Astrocyte of the spinal cord (primary cell): ENCODE measurements at regions not wholly inside any gene's neighbourhood (a gene's known extent, or its start where the extent isn't known, plus 50 kb on each side); places are given as distances from the start of the nearest gene placed in this dataset.

ENCODE experiments used
- DNase-seq: peaks from one replicate; pipeline ENCODE4 v3.0.0; 2011; ENCODE audit warnings: low read depth, low spot score
- H3K4me3 ChIP-seq: 2 replicates; pipeline ENCODE4 v1.5.1; 2011; ENCODE audit warnings: low read depth, mild to moderate bottlenecking, low read length, moderate library complexity
- in situ Hi-C: cut with HindIII; loops from 2 replicates; pipeline ENCODE4 v1.10.0; 2017; ENCODE audit warnings: low sequenced_read_pairs
- TF ChIP-seq, protein P1 (sequence below): IDR thresholded peaks from 2 replicates; pipeline ENCODE4 v1.5.1; 2012; ENCODE audit warnings: low read depth, mild to moderate bottlenecking, low read length, inconsistent platforms

DNA sequence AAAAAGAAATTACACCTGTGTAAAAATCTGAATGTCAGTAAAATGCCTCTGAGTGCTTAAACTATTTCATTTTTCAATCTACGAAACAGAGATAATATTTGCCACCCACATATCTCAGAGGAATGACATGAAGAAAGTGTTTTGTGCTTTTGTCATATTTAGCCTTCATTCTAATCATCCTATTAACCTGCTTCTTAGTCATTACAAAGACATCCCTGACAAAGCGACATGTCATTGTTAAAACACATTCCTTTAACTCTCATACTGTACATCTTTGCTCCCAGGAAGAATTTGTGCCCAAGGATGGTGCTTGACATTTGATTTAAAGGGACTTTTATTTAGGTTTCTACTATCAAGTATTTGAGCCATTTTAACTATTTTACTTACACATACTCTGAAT, 275.9 kb downstream of the DMRTA1 start:
- no peak for DNase-seq
- TF ChIP-seq, protein P1, sequence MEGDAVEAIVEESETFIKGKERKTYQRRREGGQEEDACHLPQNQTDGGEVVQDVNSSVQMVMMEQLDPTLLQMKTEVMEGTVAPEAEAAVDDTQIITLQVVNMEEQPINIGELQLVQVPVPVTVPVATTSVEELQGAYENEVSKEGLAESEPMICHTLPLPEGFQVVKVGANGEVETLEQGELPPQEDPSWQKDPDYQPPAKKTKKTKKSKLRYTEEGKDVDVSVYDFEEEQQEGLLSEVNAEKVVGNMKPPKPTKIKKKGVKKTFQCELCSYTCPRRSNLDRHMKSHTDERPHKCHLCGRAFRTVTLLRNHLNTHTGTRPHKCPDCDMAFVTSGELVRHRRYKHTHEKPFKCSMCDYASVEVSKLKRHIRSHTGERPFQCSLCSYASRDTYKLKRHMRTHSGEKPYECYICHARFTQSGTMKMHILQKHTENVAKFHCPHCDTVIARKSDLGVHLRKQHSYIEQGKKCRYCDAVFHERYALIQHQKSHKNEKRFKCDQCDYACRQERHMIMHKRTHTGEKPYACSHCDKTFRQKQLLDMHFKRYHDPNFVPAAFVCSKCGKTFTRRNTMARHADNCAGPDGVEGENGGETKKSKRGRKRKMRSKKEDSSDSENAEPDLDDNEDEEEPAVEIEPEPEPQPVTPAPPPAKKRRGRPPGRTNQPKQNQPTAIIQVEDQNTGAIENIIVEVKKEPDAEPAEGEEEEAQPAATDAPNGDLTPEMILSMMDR, result no peak
- in situ Hi-C loops, result no loop called here
- H3K4me3 ChIP-seq, result no peak overlapping the region

DNA sequence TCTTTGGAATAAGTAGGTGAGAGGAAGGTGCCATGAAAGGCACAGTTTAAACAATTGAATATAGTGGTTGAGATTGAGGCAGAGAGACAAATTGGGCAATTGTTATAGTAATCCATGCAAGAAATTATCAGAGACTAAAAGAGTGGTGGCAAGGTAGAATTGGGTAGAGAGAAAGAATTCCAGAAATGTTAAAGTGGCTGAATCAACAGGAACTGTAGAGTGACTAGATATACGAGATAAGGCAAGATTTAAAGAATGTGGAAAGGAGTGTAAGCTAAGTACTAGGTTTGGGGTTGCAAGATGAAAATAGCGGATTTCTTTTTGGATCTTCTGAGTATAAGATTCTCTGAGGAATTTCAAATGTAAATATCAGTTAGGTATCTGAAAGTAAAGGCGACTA, 285.2 kb downstream of the DMRTA1 start:
- H3K4me3 ChIP-seq, result no peak overlapping the region
- in situ Hi-C loops, result no loop called here
- TF ChIP-seq, protein P1, result no peak
- no peak for DNase-seq

DNA sequence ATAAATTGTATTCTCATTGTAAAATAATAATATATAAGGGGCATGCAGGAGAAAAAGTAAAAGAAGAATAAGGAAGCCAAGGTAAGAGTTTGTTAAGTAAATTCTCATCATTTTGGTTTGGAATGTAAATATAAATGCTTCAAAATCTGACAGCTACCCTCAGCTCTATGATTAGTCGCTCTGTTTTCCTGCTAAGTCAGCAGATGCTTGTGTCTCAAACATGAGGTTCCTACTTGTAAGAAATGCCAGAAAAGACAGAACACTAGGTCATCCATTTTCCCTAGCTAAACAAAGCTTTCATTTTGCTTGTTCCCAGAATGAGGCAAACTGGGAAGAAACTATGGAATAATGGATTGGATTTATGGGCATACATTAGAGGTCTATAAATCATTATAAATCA, 293.1 kb downstream of the DMRTA1 start:
- TF ChIP-seq, protein P1, result no peak
- no peak overlapping the region for H3K4me3 ChIP-seq
- in situ Hi-C loops, result no loop called here
- no peak for DNase-seq

DNA sequence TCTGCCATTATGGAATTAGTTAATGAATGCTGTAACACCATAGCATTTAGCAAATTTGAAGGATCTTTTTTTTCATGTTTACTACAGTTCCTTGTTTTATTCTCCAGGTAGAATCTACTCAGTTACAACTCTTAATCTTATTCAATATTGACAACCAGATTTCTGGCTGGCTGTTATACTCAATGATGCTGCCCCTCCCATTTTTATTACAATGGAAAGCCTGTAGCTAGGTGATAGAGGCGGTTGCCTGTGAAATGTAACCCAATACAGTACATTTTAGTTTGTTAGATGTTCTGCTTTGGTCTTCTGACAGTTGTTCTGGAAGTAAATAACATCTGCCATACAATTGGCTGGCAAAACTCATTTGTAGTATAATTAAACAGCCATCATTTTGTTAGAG, 294.2 kb downstream of the DMRTA1 start:
- no peak overlapping the region for H3K4me3 ChIP-seq
- TF ChIP-seq, protein P1, result no peak
- in situ Hi-C loops, result no loop called here
- no peak for DNase-seq

DNA sequence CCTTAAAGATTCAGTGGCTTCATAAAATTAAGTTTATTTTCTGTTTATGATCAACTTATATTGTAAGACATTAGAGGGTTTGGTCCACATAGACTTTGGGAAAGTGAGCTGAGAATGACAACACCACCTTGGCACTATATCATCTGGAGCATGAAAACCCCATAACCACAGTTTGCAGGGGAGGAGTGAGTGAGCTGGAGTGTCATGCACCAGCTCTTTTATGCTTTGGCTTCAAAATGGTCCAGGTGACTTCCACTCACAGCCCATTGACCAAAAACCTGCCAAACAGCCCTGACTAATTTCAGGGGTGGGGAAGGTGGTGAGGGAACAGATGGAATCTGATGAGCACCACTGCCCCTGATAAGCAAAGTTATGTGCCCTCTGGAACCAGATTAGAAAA, 295.8 kb downstream of the DMRTA1 start:
- H3K4me3 ChIP-seq, result no peak overlapping the region
- in situ Hi-C loops, result no loop called here
- DNase-seq, result no peak
- TF ChIP-seq, protein P1, result no peak

DNA sequence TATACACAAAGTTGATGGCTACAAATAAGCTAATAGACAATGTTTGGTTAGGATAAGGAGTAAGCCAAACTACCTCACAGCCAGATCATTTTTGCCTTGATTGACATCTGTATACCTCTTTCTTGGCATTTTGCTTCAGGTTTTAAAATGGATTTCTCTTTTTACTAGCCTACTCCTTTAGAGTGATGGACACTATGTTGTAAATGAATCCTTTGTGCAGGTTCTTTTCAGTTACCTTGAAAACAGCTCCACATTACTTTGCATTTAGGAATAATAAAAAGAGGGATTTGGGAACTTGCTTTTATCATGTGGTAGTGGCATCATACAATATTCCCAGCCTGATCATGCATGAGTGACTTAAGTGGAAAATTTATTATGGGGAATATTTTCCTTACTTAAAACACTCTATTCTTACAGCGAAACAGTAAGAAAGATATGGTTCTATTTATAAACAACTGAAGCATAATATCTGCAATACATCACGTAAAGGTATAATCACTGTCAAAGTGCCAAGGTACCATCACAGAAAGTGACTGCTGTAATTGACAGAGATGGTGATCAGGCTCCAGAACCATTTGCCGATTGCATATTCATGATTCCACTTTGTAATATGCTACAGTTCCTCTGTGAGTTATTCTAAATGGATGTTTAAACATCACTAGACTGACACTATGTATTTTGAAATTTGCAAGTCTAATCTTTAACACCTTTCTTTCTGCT, 327.0 kb downstream of the DMRTA1 start:
- TF ChIP-seq, protein P1, result no peak
- in situ Hi-C loops, result no loop called here
- DNase-seq, result no peak
- H3K4me3 ChIP-seq, result no peak overlapping the region
